ENCODE measurements at regions not wholly inside any gene's neighbourhood (a gene's known extent, or its start where the extent isn't known, plus 50 kb on each side); places are given as distances from the start of the nearest gene placed in this dataset.

DNA sequence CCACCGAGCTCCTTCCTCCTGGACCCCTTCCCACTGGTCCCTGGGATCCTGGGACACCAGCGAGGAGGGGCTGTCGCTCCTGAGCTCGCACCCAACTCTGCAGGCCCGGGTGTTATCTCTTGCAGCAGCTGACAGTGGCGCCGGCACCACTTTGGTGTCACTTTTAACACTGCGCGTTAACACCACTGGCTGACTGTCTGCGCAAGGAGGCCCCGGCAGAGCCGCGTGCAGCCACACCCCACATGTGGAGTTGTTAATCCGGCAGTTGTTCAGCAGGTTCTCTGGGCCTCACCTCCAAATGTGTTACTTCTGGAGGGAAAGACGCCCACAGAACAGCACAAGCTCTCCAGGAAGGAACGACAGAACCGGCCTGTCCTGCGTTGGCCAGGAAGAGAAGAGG, 155.0 kb upstream of the GLI2 start:
- Histone ChIP-seq H3K9me3 (no peaks in the 10 kb centered on the region), H3K4me1 (ENCODE audit: insufficient read depth) (peaks cover 5% of the 10 kb centered on the region), H3K4me3 (no peak overlapping the region), H3K27me3 (no peaks in the 10 kb centered on the region), H3K36me3 (no peaks in the 10 kb centered on the region), H3K27ac (no peak overlapping the region)
- intact Hi-C loops (cut with DNase I) = no loop called here
- WGBS, 3 donors = 69 to 77% (median 77%) methylated on average over 18 of the region's 18 CpGs
- no peak for DNase-seq
- TF ChIP-seq POLR2A (IDR thresholded peaks at IDR 0.05) (no peak), EP300 (IDR thresholded peaks at IDR 0.05) (no peak)
- TF ChIP-seq, protein P1, sequence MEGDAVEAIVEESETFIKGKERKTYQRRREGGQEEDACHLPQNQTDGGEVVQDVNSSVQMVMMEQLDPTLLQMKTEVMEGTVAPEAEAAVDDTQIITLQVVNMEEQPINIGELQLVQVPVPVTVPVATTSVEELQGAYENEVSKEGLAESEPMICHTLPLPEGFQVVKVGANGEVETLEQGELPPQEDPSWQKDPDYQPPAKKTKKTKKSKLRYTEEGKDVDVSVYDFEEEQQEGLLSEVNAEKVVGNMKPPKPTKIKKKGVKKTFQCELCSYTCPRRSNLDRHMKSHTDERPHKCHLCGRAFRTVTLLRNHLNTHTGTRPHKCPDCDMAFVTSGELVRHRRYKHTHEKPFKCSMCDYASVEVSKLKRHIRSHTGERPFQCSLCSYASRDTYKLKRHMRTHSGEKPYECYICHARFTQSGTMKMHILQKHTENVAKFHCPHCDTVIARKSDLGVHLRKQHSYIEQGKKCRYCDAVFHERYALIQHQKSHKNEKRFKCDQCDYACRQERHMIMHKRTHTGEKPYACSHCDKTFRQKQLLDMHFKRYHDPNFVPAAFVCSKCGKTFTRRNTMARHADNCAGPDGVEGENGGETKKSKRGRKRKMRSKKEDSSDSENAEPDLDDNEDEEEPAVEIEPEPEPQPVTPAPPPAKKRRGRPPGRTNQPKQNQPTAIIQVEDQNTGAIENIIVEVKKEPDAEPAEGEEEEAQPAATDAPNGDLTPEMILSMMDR (IDR thresholded peaks at IDR 0.05) = no peak

DNA sequence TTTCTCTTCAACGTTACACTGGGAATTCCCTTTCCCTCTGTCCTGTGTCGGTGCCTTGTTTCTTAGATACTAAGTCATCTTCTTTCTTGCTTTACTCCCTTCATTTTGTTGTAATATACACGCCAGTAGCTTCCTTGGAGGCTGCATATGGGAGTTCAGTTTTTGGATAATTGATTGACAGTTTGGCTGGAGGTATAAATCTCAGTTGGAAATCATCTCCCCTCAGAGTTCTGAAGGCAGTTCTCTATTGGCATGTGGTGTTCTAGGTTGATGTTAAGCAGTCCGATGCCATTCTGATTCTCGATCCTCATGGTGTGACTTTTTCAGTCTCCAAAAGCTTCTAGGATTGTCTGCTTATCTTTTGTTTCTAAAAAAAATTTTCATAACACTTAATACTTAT, 152.5 kb upstream of the GLI2 start:
- Histone ChIP-seq H3K4me1 (ENCODE audit: insufficient read depth) (peaks cover 5% of the 10 kb centered on the region), H3K27ac (no peak overlapping the region), H3K9me3 (no peaks in the 10 kb centered on the region), H3K27me3 (no peaks in the 10 kb centered on the region), H3K4me3 (no peak overlapping the region), H3K36me3 (no peaks in the 10 kb centered on the region)
- intact Hi-C loops (cut with DNase I) = no loop called here
- WGBS, 3 donors = 91 to 92% (median 92%) methylated on average over 5 of the region's 5 CpGs
- DNase-seq = no peak
- TF ChIP-seq EP300 (IDR thresholded peaks at IDR 0.05) = no peak
- TF ChIP-seq POLR2A (IDR thresholded peaks at IDR 0.05) = no peak
- TF ChIP-seq, protein P1 (IDR thresholded peaks at IDR 0.05) = no peak

DNA sequence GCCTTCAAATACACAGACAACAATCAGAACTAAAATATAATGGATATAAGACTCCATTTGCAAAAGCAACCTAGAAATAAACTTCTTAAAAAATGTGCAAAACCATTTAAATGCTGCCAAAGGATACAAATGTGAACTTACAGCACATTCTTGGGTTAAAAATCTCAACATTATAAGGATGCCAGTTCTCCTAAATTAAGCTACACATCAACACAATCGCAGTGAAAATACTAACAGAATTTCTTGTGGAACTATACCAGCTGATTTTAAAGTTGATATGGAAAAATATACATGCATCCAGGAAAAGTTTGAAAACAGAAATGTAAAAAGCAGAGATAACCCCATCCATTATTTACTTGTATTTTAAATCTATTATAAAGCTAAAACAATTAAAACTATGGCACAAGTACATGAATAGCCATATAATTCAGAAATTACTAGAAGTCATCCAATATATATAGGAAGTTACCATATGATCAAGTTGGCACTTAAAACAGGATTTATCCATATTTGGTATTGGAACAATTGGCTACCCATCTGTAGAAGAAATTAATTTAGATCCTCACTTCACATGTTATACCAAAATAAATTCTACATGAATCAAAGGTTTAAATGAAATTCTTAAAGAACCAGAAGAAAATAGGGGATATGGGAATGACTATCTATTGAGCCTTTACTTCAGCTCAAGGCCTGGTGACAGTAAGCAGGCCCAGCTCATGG, 151.7 kb upstream of the GLI2 start:
- peaks cover 5% of the 10 kb centered on the region for H3K4me1 ChIP-seq (ENCODE audit: insufficient read depth)
- H3K27me3 ChIP-seq = no peaks in the 10 kb centered on the region
- no peak for DNase-seq
- WGBS, 3 donors = 76 to 85% (median 80%) methylated on average over 1 of the region's 1 CpG
- intact Hi-C loops (cut with DNase I) = no loop called here
- no peaks in the 10 kb centered on the region for H3K36me3 ChIP-seq
- TF ChIP-seq POLR2A (IDR thresholded peaks at IDR 0.05) (no peak), EP300 (IDR thresholded peaks at IDR 0.05) (no peak)
- TF ChIP-seq, protein P1 (IDR thresholded peaks at IDR 0.05) = no peak
- H3K9me3 ChIP-seq = no peaks in the 10 kb centered on the region
- H3K27ac ChIP-seq = no peak overlapping the region
- no peak overlapping the region for H3K4me3 ChIP-seq

DNA sequence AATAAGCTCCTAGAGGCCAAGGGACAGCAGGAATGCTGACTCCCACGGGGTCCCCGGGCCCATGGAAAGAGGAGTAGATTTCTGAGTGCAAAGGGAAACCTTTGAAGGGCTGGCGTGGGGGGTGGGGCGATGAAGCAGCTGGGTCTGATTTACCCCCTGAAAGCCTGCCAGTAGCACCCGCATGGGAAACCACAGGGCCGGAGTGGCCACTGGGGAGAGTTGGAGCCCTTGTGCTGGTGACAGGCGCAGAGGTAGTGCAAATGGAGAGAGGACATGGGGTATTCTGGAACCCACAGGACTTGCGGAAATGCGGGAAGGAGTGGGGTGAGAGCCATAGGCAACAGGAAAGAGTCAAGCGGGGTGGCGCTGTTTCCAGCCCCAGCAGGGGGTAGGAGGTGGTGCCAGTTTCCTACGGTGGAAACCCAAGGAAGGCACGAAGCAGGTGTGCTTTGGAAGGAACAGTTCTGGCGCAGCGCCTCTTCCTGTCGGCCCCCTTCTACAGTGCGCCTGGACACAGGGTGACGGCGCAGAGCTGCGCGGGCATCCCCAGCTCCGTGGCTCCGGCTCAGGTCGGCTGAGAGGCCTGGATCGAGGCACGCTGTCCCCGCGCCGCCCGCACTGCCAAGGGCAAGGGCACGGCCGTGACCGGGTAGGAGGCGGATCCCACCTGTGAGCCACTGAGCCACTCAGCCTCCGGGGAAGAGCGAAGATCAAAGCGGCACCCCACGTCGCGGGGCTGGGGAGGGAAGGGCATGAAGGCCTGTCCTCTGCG, 149.0 kb upstream of the GLI2 start:
- no peaks in the 10 kb centered on the region for H3K36me3 ChIP-seq
- DNase-seq = no peak
- no peaks in the 10 kb centered on the region for H3K27me3 ChIP-seq
- H3K4me3 ChIP-seq = no peak overlapping the region
- intact Hi-C loops (cut with DNase I) = no loop called here
- WGBS, 3 donors = 43 to 45% (median 44%) methylated on average over 38 to 41 of the region's 41 CpGs
- TF ChIP-seq POLR2A (IDR thresholded peaks at IDR 0.05) (no peak), EP300 (IDR thresholded peaks at IDR 0.05) (no peak)
- TF ChIP-seq, protein P1 (IDR thresholded peaks at IDR 0.05) = no peak
- no peaks in the 10 kb centered on the region for H3K9me3 ChIP-seq
- H3K4me1 ChIP-seq (ENCODE audit: insufficient read depth) = peaks cover 5% of the 10 kb centered on the region
- H3K27ac ChIP-seq = no peak overlapping the region
